ENCODE measurements at regions not wholly inside any gene's neighbourhood (a gene's known extent, or its start where the extent isn't known, plus 50 kb on each side); places are given as distances from the start of the nearest gene placed in this dataset.

- TF ChIP-seq MAX (IDR thresholded peaks at IDR 0.05) (no peak), REST (IDR thresholded peaks at IDR 0.05; ENCODE audit: low read depth) (no peak), YY1 (IDR thresholded peaks at IDR 0.05; ENCODE audit: low read depth) (no peak), EGR1 (IDR thresholded peaks at IDR 0.05) (no peak), USF1 (IDR thresholded peaks at IDR 0.05) (no peak)
These were observed 67.8 kb upstream of the HNMT start for GRCh38 chr2:137896467-137896866.

Measured in Ishikawa (cell line).